MM.1S (cell line): ENCODE measurements at regions not wholly inside any gene's neighbourhood (a gene's known extent, or its start where the extent isn't known, plus 50 kb on each side); places are given as distances from the start of the nearest gene placed in this dataset.

Experiments used
- CTCF ChIP-seq: fragments of 300-600 bp; sonication (generic); IDR thresholded peaks from 2 replicates; pipeline ENCODE4 v1.5.1; 2016; ENCODE audit warnings: antibody characterized with exemption, low read length, mixed read lengths
- EZH2 ChIP-seq: fragments of 300-600 bp; sonication (generic); optimal IDR thresholded peaks from 2 replicates; pipeline ENCODE3; 2017; ENCODE audit warnings: low read depth, mild to moderate bottlenecking, antibody characterized with exemption, low read length, mixed read lengths
- EZH2phosphoT487 ChIP-seq: fragments of 300-600 bp; sonication (generic); IDR thresholded peaks from 2 replicates; pipeline ENCODE4 v1.6.1; 2018; ENCODE audit warnings: antibody characterized with exemption, low read length

GRCh38 chr13:81406022-81406421, 1065.1 kb upstream of the SPRY2 start:
- TF ChIP-seq CTCF: no peak
- no peak for TF ChIP-seq EZH2phosphoT487
- no peak for TF ChIP-seq EZH2
